ENCODE measurements at regions not wholly inside any gene's neighbourhood (a gene's known extent, or its start where the extent isn't known, plus 50 kb on each side); places are given as distances from the start of the nearest gene placed in this dataset.

GRCh38 chr5:18078157-18078556, 443.9 kb downstream of the TAF11L14 start:
- no peak for TF ChIP-seq POLR2A (IDR thresholded peaks at IDR 0.05)
- TF ChIP-seq CTCF (IDR thresholded peaks at IDR 0.05): no peak
- no peak for TF ChIP-seq EP300 (IDR thresholded peaks at IDR 0.05)
